ENCODE measurements at regions not wholly inside any gene's neighbourhood (a gene's known extent, or its start where the extent isn't known, plus 50 kb on each side); places are given as distances from the start of the nearest gene placed in this dataset.

- H3K9me3 Mint-ChIP-seq (ENCODE audit: unreplicated experiment) = peaks cover 13% of the 10 kb centered on the region
- TF ChIP-seq CTCF (IDR thresholded peaks at IDR 0.05; ENCODE audit: partially characterized antibody, unreplicated experiment) = no peak
- H3K27me3 Mint-ChIP-seq (ENCODE audit: unreplicated experiment) = no peaks in the 10 kb centered on the region
- no peaks in the 10 kb centered on the region for H3K4me1 Mint-ChIP-seq (ENCODE audit: low read depth, unreplicated experiment)
- H3K36me3 Mint-ChIP-seq (ENCODE audit: unreplicated experiment) = peaks cover 24% of the 10 kb centered on the region
- no peak for DNase-seq
- no peak overlapping the region for H3K4me3 Mint-ChIP-seq (ENCODE audit: unreplicated experiment)
- H3K27ac Mint-ChIP-seq (ENCODE audit: unreplicated experiment) = no peak overlapping the region
Measured at GRCh38 chr14:89598548-89599186, 181.6 kb upstream of the FOXN3 start.

GRCh38 chr14:89592961-89593360 lies 175.9 kb upstream of the FOXN3 start:
- Mint-ChIP-seq H3K27me3 (ENCODE audit: unreplicated experiment) (no peaks in the 10 kb centered on the region), H3K27ac (ENCODE audit: unreplicated experiment) (no peak overlapping the region), H3K9me3 (ENCODE audit: unreplicated experiment) (peaks cover 5% of the 10 kb centered on the region), H3K4me3 (ENCODE audit: unreplicated experiment) (no peak overlapping the region), H3K4me1 (ENCODE audit: low read depth, unreplicated experiment) (peaks cover 14% of the 10 kb centered on the region), H3K36me3 (ENCODE audit: unreplicated experiment) (peaks cover 21% of the 10 kb centered on the region)
- no peak for DNase-seq
- TF ChIP-seq CTCF (IDR thresholded peaks at IDR 0.05; ENCODE audit: partially characterized antibody, unreplicated experiment) = no peak

- TF ChIP-seq CTCF (IDR thresholded peaks at IDR 0.05; ENCODE audit: partially characterized antibody, unreplicated experiment) = no peak
Measured at GRCh38 chr14:89589400-89590118, 172.5 kb upstream of the FOXN3 start.

GRCh38 chr14:89588840-89589296 lies 171.8 kb upstream of the FOXN3 start:
- Mint-ChIP-seq H3K9me3 (ENCODE audit: unreplicated experiment) (peaks cover 2% of the 10 kb centered on the region), H3K27ac (ENCODE audit: unreplicated experiment) (peak overlapping the region; percentile 1), H3K4me3 (ENCODE audit: unreplicated experiment) (no peak overlapping the region), H3K36me3 (ENCODE audit: unreplicated experiment) (peaks cover 13% of the 10 kb centered on the region), H3K27me3 (ENCODE audit: unreplicated experiment) (no peaks in the 10 kb centered on the region), H3K4me1 (ENCODE audit: low read depth, unreplicated experiment) (peaks cover 14% of the 10 kb centered on the region)
- no peak for TF ChIP-seq CTCF (IDR thresholded peaks at IDR 0.05; ENCODE audit: partially characterized antibody, unreplicated experiment)
- no peak for DNase-seq

More at GRCh38 chr14:89589400-89590118, 172.5 kb upstream of the FOXN3 start:
- Mint-ChIP-seq H3K9me3 (ENCODE audit: unreplicated experiment) (peaks cover 2% of the 10 kb centered on the region), H3K27me3 (ENCODE audit: unreplicated experiment) (no peaks in the 10 kb centered on the region), H3K4me1 (ENCODE audit: low read depth, unreplicated experiment) (peaks cover 14% of the 10 kb centered on the region), H3K4me3 (ENCODE audit: unreplicated experiment) (no peak overlapping the region), H3K36me3 (ENCODE audit: unreplicated experiment) (peaks cover 13% of the 10 kb centered on the region), H3K27ac (ENCODE audit: unreplicated experiment) (peak overlapping the region; percentile 34)
- DNase-seq = no peak

- H3K27ac Mint-ChIP-seq (ENCODE audit: unreplicated experiment) = no peak overlapping the region
Measured at GRCh38 chr14:89588016-89588415, 171.0 kb upstream of the FOXN3 start.

More at GRCh38 chr14:89588016-89588415, 171.0 kb upstream of the FOXN3 start:
- peaks cover 2% of the 10 kb centered on the region for H3K9me3 Mint-ChIP-seq (ENCODE audit: unreplicated experiment)
- peaks cover 14% of the 10 kb centered on the region for H3K4me1 Mint-ChIP-seq (ENCODE audit: low read depth, unreplicated experiment)
- peaks cover 13% of the 10 kb centered on the region for H3K36me3 Mint-ChIP-seq (ENCODE audit: unreplicated experiment)
- no peak for TF ChIP-seq CTCF (IDR thresholded peaks at IDR 0.05; ENCODE audit: partially characterized antibody, unreplicated experiment)
- H3K27me3 Mint-ChIP-seq (ENCODE audit: unreplicated experiment) = peaks cover 2% of the 10 kb centered on the region
- no peak overlapping the region for H3K4me3 Mint-ChIP-seq (ENCODE audit: unreplicated experiment)
- DNase-seq = no peak

Measured in glutamatergic neuron (in vitro differentiated cells).